NT2/D1 (cell line): ENCODE measurements at regions not wholly inside any gene's neighbourhood (a gene's known extent, or its start where the extent isn't known, plus 50 kb on each side); places are given as distances from the start of the nearest gene placed in this dataset.

ENCODE experiments used
- DNase-seq: peaks from one replicate; pipeline ENCODE4 v3.0.0-alpha.2; 2011; ENCODE audit warnings: low read depth, low spot score
- H3K27me3 ChIP-seq: 2 replicates; pipeline ENCODE4 v1.6.0; 2011; ENCODE audit warnings: mild to moderate bottlenecking; ENCODE audit not compliant: insufficient read length, insufficient read depth
- H3K36me3 ChIP-seq: 2 replicates; pipeline ENCODE4 v1.6.1; 2011; ENCODE audit warnings: mild to moderate bottlenecking, low read length, mixed read lengths; ENCODE audit not compliant: insufficient read depth, insufficient read length
- H3K4me1 ChIP-seq: 2 replicates; pipeline ENCODE4 v1.5.1; 2011; ENCODE audit not compliant: insufficient read depth, insufficient read length
- H3K4me3 ChIP-seq: 2 replicates; pipeline ENCODE4 v1.5.1; 2011; ENCODE audit warnings: low read depth; ENCODE audit not compliant: insufficient read length
- H3K9ac ChIP-seq: 2 replicates; pipeline ENCODE4 v1.6.0; 2011; ENCODE audit warnings: low read depth; ENCODE audit not compliant: insufficient read length
- H3K9me3 ChIP-seq: 2 replicates; pipeline ENCODE4 v1.5.1; 2011; ENCODE audit warnings: mild to moderate bottlenecking, low read length; ENCODE audit not compliant: insufficient read depth
- SUZ12 ChIP-seq: IDR thresholded peaks from 2 replicates; pipeline ENCODE4 v1.6.1; 2011; ENCODE audit not compliant: insufficient read length, insufficient read depth; ENCODE audit errors: extremely low read depth
- YY1 ChIP-seq: IDR thresholded peaks from 2 replicates; pipeline ENCODE4 v1.6.1; 2011; ENCODE audit not compliant: insufficient read length, insufficient read depth
- ZNF274 ChIP-seq: IDR thresholded peaks from 2 replicates; pipeline ENCODE4 v1.6.1; 2011; ENCODE audit warnings: mild to moderate bottlenecking, low read depth, low read length

GRCh38 chr3:11718637-11719405 is 75.1 kb upstream of the VGLL4 start:
- Histone ChIP-seq H3K27me3 (peaks cover 38% of the 10 kb centered on the region), H3K4me1 (peaks cover 1% of the 10 kb centered on the region), H3K9me3 (no peaks in the 10 kb centered on the region), H3K4me3 (peak overlapping the region; percentile 74), H3K36me3 (no peaks in the 10 kb centered on the region), H3K9ac (peak overlapping the region; percentile 86)
- TF ChIP-seq SUZ12 = no peak
- no peak for TF ChIP-seq ZNF274
- no peak for TF ChIP-seq YY1
- DNase-seq = no peak

- no peak for TF ChIP-seq SUZ12
- no peak for TF ChIP-seq YY1
- no peak for TF ChIP-seq ZNF274
Observed at GRCh38 chr3:11717768-11718636, 74.3 kb upstream of the VGLL4 start.

GRCh38 chr3:11717301-11717700 is 73.6 kb upstream of the VGLL4 start:
- DNase-seq = no peak
- Histone ChIP-seq H3K36me3 (no peaks in the 10 kb centered on the region), H3K9ac (no peak overlapping the region), H3K9me3 (no peaks in the 10 kb centered on the region), H3K4me1 (peaks cover 3% of the 10 kb centered on the region), H3K4me3 (no peak overlapping the region), H3K27me3 (peaks cover 34% of the 10 kb centered on the region)
- TF ChIP-seq SUZ12 (no peak), ZNF274 (no peak), YY1 (no peak)

More at GRCh38 chr3:11717768-11718636, 74.3 kb upstream of the VGLL4 start:
- DNase-seq = no peak
- no peaks in the 10 kb centered on the region for H3K9me3 ChIP-seq
- peak overlapping the region; percentile 86 for H3K9ac ChIP-seq
- H3K4me3 ChIP-seq = peak overlapping the region; percentile 74
- peaks cover 36% of the 10 kb centered on the region for H3K27me3 ChIP-seq
- peaks cover 3% of the 10 kb centered on the region for H3K4me1 ChIP-seq
- H3K36me3 ChIP-seq = no peaks in the 10 kb centered on the region

- DNase-seq = no peak
- Histone ChIP-seq H3K4me3 (no peak overlapping the region), H3K36me3 (no peaks in the 10 kb centered on the region), H3K4me1 (peaks cover 3% of the 10 kb centered on the region), H3K27me3 (peaks cover 28% of the 10 kb centered on the region), H3K9ac (no peak overlapping the region), H3K9me3 (no peaks in the 10 kb centered on the region)
- TF ChIP-seq YY1 (no peak), ZNF274 (no peak), SUZ12 (no peak)
Observed at GRCh38 chr3:11716573-11717290, 73.0 kb upstream of the VGLL4 start.

- Histone ChIP-seq H3K36me3 (no peaks in the 10 kb centered on the region), H3K9me3 (peaks cover 12% of the 10 kb centered on the region), H3K9ac (no peak overlapping the region), H3K4me1 (peaks cover 3% of the 10 kb centered on the region), H3K27me3 (peaks cover 1% of the 10 kb centered on the region), H3K4me3 (no peak overlapping the region)
- no peak for TF ChIP-seq ZNF274
- no peak for TF ChIP-seq SUZ12
- TF ChIP-seq YY1 = no peak
- DNase-seq = no peak
Observed at GRCh38 chr3:11713171-11713570, 69.5 kb upstream of the VGLL4 start.

- DNase-seq = no peak
- H3K4me1 ChIP-seq = peaks cover 3% of the 10 kb centered on the region
- H3K4me3 ChIP-seq = no peak overlapping the region
- no peak overlapping the region for H3K9ac ChIP-seq
- H3K9me3 ChIP-seq = peaks cover 12% of the 10 kb centered on the region
- no peaks in the 10 kb centered on the region for H3K36me3 ChIP-seq
- no peak for TF ChIP-seq SUZ12
- TF ChIP-seq ZNF274 = no peak
- TF ChIP-seq YY1 = no peak
- H3K27me3 ChIP-seq = no peaks in the 10 kb centered on the region
Observed at GRCh38 chr3:11712646-11713045, 68.9 kb upstream of the VGLL4 start.

DNA sequence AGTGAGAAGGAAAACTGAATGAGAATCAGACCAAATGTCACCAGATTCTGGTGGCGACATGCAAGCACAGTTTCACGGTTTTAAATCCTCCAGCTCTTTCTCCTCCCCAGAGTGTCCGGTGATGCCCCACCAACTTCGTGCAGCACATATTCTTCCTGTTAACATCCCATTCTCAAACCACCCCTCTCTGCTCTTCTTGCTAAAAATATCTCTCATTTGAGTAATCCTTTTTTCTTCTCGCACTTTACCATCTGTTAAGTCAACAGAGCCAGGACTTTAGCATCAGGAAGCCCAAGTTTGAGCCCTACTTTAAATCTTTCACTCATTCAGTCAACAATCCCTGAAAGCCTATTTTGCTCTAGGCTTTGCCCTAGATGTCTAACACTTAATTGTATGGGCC is 68.2 kb upstream of the VGLL4 start:
- Histone ChIP-seq H3K27me3 (no peaks in the 10 kb centered on the region), H3K9ac (no peak overlapping the region), H3K4me3 (no peak overlapping the region), H3K9me3 (peaks cover 12% of the 10 kb centered on the region), H3K36me3 (no peaks in the 10 kb centered on the region), H3K4me1 (peaks cover 3% of the 10 kb centered on the region)
- TF ChIP-seq ZNF274 (no peak), SUZ12 (no peak), YY1 (no peak)
- DNase-seq = no peak
